GM20000 (cell line): ENCODE measurements at regions not wholly inside any gene's neighbourhood (a gene's known extent, or its start where the extent isn't known, plus 50 kb on each side); places are given as distances from the start of the nearest gene placed in this dataset.

ENCODE experiments used
- DNase-seq: peaks from one replicate; pipeline ENCODE4 v3.0.0; 2012; ENCODE audit warnings: low spot score
- TF ChIP-seq, protein P1 (sequence below): IDR thresholded peaks from 2 replicates; pipeline ENCODE4 v1.5.1; 2012; ENCODE audit warnings: mild to moderate bottlenecking, control low read depth; ENCODE audit errors: extremely low read depth, missing control alignments

DNA sequence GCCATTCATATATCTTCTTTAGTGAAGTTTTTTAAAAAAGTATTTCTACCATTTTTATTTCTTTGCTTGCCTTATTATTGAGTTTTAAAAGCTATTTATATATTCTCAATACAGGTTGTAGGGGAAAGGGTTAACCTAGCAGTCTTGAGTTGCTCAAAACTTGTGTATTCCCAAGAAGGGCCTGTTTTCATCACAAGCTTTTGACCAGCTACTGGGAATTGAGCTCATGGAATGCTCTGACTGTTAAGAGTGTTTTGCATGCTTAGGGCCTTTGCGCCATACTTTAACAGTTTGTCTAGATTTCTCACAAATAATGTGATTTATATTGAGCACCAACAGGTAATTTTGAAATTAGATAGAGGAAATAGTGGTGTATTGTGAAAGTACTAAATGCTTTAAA lies 72.0 kb upstream of the CALCR start:
- no peak for DNase-seq
- TF ChIP-seq, protein P1, sequence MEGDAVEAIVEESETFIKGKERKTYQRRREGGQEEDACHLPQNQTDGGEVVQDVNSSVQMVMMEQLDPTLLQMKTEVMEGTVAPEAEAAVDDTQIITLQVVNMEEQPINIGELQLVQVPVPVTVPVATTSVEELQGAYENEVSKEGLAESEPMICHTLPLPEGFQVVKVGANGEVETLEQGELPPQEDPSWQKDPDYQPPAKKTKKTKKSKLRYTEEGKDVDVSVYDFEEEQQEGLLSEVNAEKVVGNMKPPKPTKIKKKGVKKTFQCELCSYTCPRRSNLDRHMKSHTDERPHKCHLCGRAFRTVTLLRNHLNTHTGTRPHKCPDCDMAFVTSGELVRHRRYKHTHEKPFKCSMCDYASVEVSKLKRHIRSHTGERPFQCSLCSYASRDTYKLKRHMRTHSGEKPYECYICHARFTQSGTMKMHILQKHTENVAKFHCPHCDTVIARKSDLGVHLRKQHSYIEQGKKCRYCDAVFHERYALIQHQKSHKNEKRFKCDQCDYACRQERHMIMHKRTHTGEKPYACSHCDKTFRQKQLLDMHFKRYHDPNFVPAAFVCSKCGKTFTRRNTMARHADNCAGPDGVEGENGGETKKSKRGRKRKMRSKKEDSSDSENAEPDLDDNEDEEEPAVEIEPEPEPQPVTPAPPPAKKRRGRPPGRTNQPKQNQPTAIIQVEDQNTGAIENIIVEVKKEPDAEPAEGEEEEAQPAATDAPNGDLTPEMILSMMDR: no peak

DNA sequence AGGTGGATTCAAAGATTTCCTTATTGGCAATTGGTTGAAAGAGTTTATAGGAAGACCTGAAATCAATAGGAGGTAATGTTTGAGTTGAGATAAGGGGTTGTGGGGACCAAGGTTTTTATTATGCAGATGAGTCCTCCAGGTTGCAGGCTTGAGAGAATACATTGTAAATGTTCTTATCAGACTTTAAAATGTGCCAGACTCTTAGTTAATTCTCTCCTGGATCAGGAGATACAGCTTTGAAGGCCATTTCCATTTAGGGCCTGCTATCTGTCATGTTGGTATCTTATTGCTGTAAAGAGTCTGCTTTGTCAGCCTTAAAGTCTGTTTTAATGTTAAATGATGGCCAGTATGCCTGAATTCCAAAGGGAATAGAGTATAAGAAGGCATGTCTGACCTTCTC lies 61.8 kb upstream of the CALCR start:
- TF ChIP-seq, protein P1: no peak
- DNase-seq: no peak

- DNase-seq: no peak
- TF ChIP-seq, protein P1: no peak
Measured at GRCh38 chr7:93632371-93632770, 57.8 kb upstream of the CALCR start.

DNA sequence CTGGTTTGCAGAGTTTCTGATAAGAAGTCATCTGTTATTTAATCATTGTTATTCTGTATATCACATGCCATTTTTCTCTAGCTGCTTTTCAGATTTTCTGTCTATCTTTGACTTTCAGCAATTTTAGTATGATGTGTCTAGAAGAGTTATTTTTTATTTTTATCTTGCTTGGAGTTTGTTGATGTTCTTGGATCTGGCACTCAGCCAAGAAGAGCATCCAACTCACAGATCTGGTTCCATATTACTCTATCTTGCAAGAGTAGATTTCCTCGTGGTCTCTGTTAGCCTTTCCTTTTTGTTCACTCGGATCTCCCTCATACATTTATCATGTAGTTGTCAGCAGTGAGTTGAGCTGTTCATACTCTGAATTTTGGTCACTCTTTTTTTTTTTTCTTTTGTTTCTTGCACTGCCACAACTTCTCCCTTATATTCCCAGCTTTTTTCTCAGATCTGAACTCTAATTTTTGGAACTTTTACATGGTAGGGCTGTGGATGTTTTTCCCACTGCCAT lies 54.8 kb upstream of the CALCR start:
- TF ChIP-seq, protein P1: no peak
- DNase-seq: no peak

DNA sequence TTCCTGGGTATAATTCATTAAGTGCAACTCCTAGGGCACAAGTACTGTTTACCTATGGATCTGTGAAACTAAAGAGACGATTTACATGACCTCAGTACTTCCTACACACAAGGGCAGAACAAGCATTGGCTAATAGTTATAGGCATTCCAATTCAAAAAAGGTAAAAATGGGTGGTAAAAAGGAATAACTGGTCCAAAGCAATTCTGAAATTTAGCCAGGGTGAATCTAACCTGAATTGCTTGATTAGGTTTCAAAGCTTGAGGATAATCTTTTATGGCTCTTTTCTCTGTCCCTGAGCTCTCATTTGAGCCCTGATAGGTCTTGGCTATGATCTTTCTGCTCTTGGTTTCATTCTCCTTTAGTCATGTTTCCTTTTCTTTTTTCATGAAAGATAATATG lies 52.3 kb upstream of the CALCR start:
- no peak for DNase-seq
- TF ChIP-seq, protein P1: no peak
